ENCODE measurements at regions not wholly inside any gene's neighbourhood (a gene's known extent, or its start where the extent isn't known, plus 50 kb on each side); places are given as distances from the start of the nearest gene placed in this dataset.

- no peak for TF ChIP-seq CHD7 (IDR thresholded peaks at IDR 0.05; ENCODE audit: insufficient replicate concordance, low read length)
- TF ChIP-seq GABPA (IDR thresholded peaks at IDR 0.05; ENCODE audit: borderline replicate concordance, insufficient read depth, low read length), result no peak
- TF ChIP-seq TCF12 (IDR thresholded peaks at IDR 0.05; ENCODE audit: low read depth, low read length), result no peak
- TF ChIP-seq SRF (IDR thresholded peaks at IDR 0.05; ENCODE audit: low read depth, low read length), result no peak
Observed at GRCh38 chr5:136600306-136600705, 235.0 kb upstream of the TRPC7 start (continued).

Data from H1 (cell line).